Liver (tissue), 8 donors: ENCODE measurements at regions not wholly inside any gene's neighbourhood (a gene's known extent, or its start where the extent isn't known, plus 50 kb on each side); places are given as distances from the start of the nearest gene placed in this dataset.

Source experiments
- DNase-seq: peaks from one replicate; pipeline ENCODE4 v3.0.0-alpha.2; 2017; ENCODE audit warnings: low spot score
- H3K27ac ChIP-seq, 2 donors: one replicate each; pipeline ENCODE4 v1.7.0; 2013; ENCODE audit warnings: inconsistent platforms in 2 of 2, low read length in 2 of 2, control low read depth in 1 of 2, low read depth in 1 of 2, mild to moderate bottlenecking in 1 of 2
- H3K27me3 ChIP-seq, 4 donors: one replicate each; pipeline versions ENCODE4 v1.6.1 to v1.7.0; 2013; ENCODE audit warnings: low read length in 3 of 4, inconsistent platforms in 1 of 4, mild to moderate bottlenecking in 1 of 4, moderate library complexity in 1 of 4; ENCODE audit not compliant: control insufficient read depth in 4 of 4, insufficient read depth in 4 of 4
- H3K36me3 ChIP-seq, 4 donors: one replicate each; pipeline versions ENCODE4 v1.6.1 to v1.7.0; 2013; ENCODE audit warnings: low read length in 3 of 4, mild to moderate bottlenecking in 3 of 4, low read depth in 1 of 4, moderate library complexity in 1 of 4; ENCODE audit not compliant: control insufficient read depth in 4 of 4, insufficient read depth in 3 of 4
- H3K4me1 ChIP-seq, 4 donors: one replicate each; pipeline versions ENCODE4 v1.6.1 to v1.7.0; 2013; ENCODE audit warnings: low read length in 3 of 4, mild to moderate bottlenecking in 3 of 4, moderate library complexity in 1 of 4; ENCODE audit not compliant: control insufficient read depth in 4 of 4, insufficient read depth in 4 of 4
- H3K4me3 ChIP-seq, 3 donors: one replicate each; pipeline versions ENCODE4 v1.6.1 to v1.7.0; 2013; ENCODE audit warnings: low read length in 3 of 3, control low read depth in 1 of 3, low read depth in 1 of 3, mild to moderate bottlenecking in 1 of 3
- H3K9ac ChIP-seq, 2 donors: one replicate each; pipeline ENCODE4 v1.7.0; 2013; ENCODE audit warnings: low read length in 2 of 2, mild to moderate bottlenecking in 2 of 2, moderate library complexity in 2 of 2, control low read depth in 1 of 2, low read depth in 1 of 2
- H3K9me3 ChIP-seq, 4 donors: one replicate each; pipeline versions ENCODE4 v1.6.1 to v1.7.0; 2013; ENCODE audit warnings: low read length in 3 of 4; ENCODE audit not compliant: control insufficient read depth in 4 of 4
- ATF3 ChIP-seq: IDR thresholded peaks from 2 replicates; pipeline ENCODE4 v1.6.1; 2016; ENCODE audit warnings: antibody characterized with exemption
- EGR1 ChIP-seq, 2 donors: IDR thresholded peaks; 2 replicates each; pipeline ENCODE4 v1.6.1; 2016 to 2018; ENCODE audit warnings: antibody characterized with exemption in 2 of 2, low read depth in 2 of 2
- FOXA1 ChIP-seq: IDR thresholded peaks from 2 replicates; pipeline ENCODE4 v1.6.1; 2016; ENCODE audit warnings: antibody characterized with exemption
- FOXA2 ChIP-seq: IDR thresholded peaks from 2 replicates; pipeline ENCODE4 v1.6.1; 2016; ENCODE audit warnings: antibody characterized with exemption
- GABPA ChIP-seq, 2 donors: IDR thresholded peaks in 1 of 2; conservative IDR thresholded peaks in 1 of 2; 2 replicates each; pipeline ENCODE4 v1.6.1; 2016; ENCODE audit warnings: antibody characterized with exemption in 2 of 2, mild to moderate bottlenecking in 1 of 2, moderate library complexity in 1 of 2
- HNF4A ChIP-seq, 2 donors: conservative IDR thresholded peaks; 2 replicates each; pipeline ENCODE4 v1.6.1; 2016; ENCODE audit warnings: antibody characterized with exemption in 2 of 2, mild to moderate bottlenecking in 2 of 2
- HNF4G ChIP-seq: IDR thresholded peaks from 2 replicates; pipeline ENCODE4 v1.6.1; 2016; ENCODE audit warnings: antibody characterized with exemption
- JUND ChIP-seq, 2 donors: IDR thresholded peaks; 2 replicates each; pipeline ENCODE4 v1.6.1; 2016; ENCODE audit warnings: antibody characterized with exemption in 2 of 2
- MAX ChIP-seq: IDR thresholded peaks from 2 replicates; pipeline ENCODE4 v1.6.1; 2016; ENCODE audit warnings: antibody characterized with exemption
- NR2F2 ChIP-seq: IDR thresholded peaks from 2 replicates; pipeline ENCODE4 v1.6.1; 2016; ENCODE audit warnings: antibody characterized with exemption
- RAD21 ChIP-seq, 2 donors: IDR thresholded peaks; 2 replicates each; pipeline ENCODE4 v1.6.1; 2016; ENCODE audit warnings: antibody characterized with exemption in 2 of 2, mild to moderate bottlenecking in 2 of 2
- RXRA ChIP-seq, 2 donors: IDR thresholded peaks; 2 replicates each; pipeline ENCODE4 v1.6.1; 2017 to 2018; ENCODE audit warnings: antibody characterized with exemption in 2 of 2, mild to moderate bottlenecking in 1 of 2
- SP1 ChIP-seq: IDR thresholded peaks from 2 replicates; pipeline ENCODE4 v1.6.1; 2018; ENCODE audit warnings: antibody characterized with exemption, mild to moderate bottlenecking
- ZBTB33 ChIP-seq: IDR thresholded peaks from 2 replicates; pipeline ENCODE4 v1.6.1; 2016; ENCODE audit warnings: antibody characterized with exemption
- WGBS: extraction: QIAGEN DNeasy Blood & Tissue Kit; methylation state at CpG from one replicate; pipeline ENCODE4 v1.1.7; 2013; 5-methylcytosine and 5-hydroxymethylcytosine counted together
- TF ChIP-seq, protein P1 (sequence below): fragments of 150-350 bp; IDR thresholded peaks from 2 replicates; pipeline ENCODE4 v1.5.1; 2017; ENCODE audit warnings: improper control_type of control experiment, low read depth, low read length; ENCODE audit not compliant: missing input control
- TF ChIP-seq, protein P2 (sequence below): IDR thresholded peaks from 2 replicates; pipeline ENCODE4 v1.6.1; 2016; ENCODE audit warnings: antibody characterized with exemption, mild to moderate bottlenecking
- donor health status: healthy.
- donor health status: healthy.
- donor health status: healthy.
- donor health status: healthy.
- donor health status: healthy.

- no peak overlapping the region for H3K27ac ChIP-seq
- TF ChIP-seq RXRA (IDR thresholded peaks at IDR 0.05) (no peak), GABPA (IDR thresholded peaks at IDR 0.05 in 1 of 2, conservative IDR thresholded peaks at IDR 0.05 in 1 of 2) (no peak), ATF3 (no peak), ZBTB33 (no peak), HNF4G (peak; percentile 20), FOXA2 (no peak), SP1 (peak; percentile 37), HNF4A (conservative IDR thresholded peaks at IDR 0.05) (peak; percentile 55 to 76), EGR1 (IDR thresholded peaks at IDR 0.05; ENCODE audit: low read depth in 2 of 2) (no peak), MAX (no peak), RAD21 (IDR thresholded peaks at IDR 0.05) (no peak)
- H3K9me3 ChIP-seq, result no peaks in the 10 kb centered on the region
- no peak overlapping the region for H3K4me3 ChIP-seq
- DNase-seq, result no peak
- WGBS, result 78% methylated on average over 3 of the region's 3 CpGs
- H3K27me3 ChIP-seq, result no peaks in the 10 kb centered on the region
- no peaks in the 10 kb centered on the region for H3K36me3 ChIP-seq
- H3K9ac ChIP-seq, result no peak overlapping the region
- no peaks in the 10 kb centered on the region for H3K4me1 ChIP-seq
These were observed 258.0 kb downstream of the PTBP2 start for GRCh38 chr1:96979304-96980268.

DNA sequence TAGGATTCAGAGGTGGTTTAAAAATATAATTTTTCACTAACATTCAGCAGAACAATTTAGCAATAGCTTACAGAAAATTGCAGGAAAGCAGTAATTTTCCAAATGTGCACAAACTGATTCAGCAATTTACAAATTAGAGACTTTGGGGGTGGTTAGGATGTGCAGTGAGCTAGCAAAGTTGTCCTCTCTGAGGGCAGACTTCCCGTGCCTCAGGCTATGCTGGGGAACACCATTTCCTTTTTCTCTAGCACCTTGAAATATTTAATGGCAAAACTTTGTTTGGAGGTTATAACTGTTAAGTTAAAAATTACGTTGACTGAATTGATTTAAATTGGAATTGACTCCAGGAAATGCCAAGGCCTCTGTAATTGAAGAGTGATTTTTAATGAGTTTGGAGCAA lies 258.9 kb downstream of the PTBP2 start:
- Histone ChIP-seq H3K4me3 (no peak overlapping the region), H3K9ac (no peak overlapping the region), H3K27me3 (no peaks in the 10 kb centered on the region), H3K27ac (no peak overlapping the region), H3K36me3 (no peaks in the 10 kb centered on the region), H3K4me1 (no peaks in the 10 kb centered on the region), H3K9me3 (no peaks in the 10 kb centered on the region)
- TF ChIP-seq ZBTB33, result no peak
- TF ChIP-seq, protein P1, sequence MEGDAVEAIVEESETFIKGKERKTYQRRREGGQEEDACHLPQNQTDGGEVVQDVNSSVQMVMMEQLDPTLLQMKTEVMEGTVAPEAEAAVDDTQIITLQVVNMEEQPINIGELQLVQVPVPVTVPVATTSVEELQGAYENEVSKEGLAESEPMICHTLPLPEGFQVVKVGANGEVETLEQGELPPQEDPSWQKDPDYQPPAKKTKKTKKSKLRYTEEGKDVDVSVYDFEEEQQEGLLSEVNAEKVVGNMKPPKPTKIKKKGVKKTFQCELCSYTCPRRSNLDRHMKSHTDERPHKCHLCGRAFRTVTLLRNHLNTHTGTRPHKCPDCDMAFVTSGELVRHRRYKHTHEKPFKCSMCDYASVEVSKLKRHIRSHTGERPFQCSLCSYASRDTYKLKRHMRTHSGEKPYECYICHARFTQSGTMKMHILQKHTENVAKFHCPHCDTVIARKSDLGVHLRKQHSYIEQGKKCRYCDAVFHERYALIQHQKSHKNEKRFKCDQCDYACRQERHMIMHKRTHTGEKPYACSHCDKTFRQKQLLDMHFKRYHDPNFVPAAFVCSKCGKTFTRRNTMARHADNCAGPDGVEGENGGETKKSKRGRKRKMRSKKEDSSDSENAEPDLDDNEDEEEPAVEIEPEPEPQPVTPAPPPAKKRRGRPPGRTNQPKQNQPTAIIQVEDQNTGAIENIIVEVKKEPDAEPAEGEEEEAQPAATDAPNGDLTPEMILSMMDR, result no peak
- TF ChIP-seq, protein P2, sequence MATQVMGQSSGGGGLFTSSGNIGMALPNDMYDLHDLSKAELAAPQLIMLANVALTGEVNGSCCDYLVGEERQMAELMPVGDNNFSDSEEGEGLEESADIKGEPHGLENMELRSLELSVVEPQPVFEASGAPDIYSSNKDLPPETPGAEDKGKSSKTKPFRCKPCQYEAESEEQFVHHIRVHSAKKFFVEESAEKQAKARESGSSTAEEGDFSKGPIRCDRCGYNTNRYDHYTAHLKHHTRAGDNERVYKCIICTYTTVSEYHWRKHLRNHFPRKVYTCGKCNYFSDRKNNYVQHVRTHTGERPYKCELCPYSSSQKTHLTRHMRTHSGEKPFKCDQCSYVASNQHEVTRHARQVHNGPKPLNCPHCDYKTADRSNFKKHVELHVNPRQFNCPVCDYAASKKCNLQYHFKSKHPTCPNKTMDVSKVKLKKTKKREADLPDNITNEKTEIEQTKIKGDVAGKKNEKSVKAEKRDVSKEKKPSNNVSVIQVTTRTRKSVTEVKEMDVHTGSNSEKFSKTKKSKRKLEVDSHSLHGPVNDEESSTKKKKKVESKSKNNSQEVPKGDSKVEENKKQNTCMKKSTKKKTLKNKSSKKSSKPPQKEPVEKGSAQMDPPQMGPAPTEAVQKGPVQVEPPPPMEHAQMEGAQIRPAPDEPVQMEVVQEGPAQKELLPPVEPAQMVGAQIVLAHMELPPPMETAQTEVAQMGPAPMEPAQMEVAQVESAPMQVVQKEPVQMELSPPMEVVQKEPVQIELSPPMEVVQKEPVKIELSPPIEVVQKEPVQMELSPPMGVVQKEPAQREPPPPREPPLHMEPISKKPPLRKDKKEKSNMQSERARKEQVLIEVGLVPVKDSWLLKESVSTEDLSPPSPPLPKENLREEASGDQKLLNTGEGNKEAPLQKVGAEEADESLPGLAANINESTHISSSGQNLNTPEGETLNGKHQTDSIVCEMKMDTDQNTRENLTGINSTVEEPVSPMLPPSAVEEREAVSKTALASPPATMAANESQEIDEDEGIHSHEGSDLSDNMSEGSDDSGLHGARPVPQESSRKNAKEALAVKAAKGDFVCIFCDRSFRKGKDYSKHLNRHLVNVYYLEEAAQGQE, result no peak
- TF ChIP-seq EGR1 (IDR thresholded peaks at IDR 0.05; ENCODE audit: low read depth in 2 of 2), result no peak
- TF ChIP-seq JUND (IDR thresholded peaks at IDR 0.05), result no peak
- no peak for TF ChIP-seq NR2F2
- no peak for TF ChIP-seq HNF4A (conservative IDR thresholded peaks at IDR 0.05)
- TF ChIP-seq FOXA1, result no peak
- no peak for TF ChIP-seq SP1
- no peak for TF ChIP-seq ATF3
- no peak for TF ChIP-seq RAD21 (IDR thresholded peaks at IDR 0.05)
- no peak for TF ChIP-seq MAX
- WGBS, result 85% methylated on average over 2 of the region's 2 CpGs
- no peak for DNase-seq
